HEK293T (cell line): ENCODE measurements at regions not wholly inside any gene's neighbourhood (a gene's known extent, or its start where the extent isn't known, plus 50 kb on each side); places are given as distances from the start of the nearest gene placed in this dataset.

Experiments used
- HDGF ChIP-seq: fragments of 450-650 bp; IDR thresholded peaks from 2 replicates; pipeline ENCODE4 v1.6.1; 2017; ENCODE audit warnings: antibody characterized with exemption, borderline replicate concordance
- PKNOX1 ChIP-seq: fragments of 450-650 bp; IDR thresholded peaks from 2 replicates; pipeline ENCODE4 v1.6.1; 2016

GRCh38 chr9:26043431-26043830 is 365.2 kb upstream of the TUSC1 start:
- TF ChIP-seq HDGF, result no peak
- TF ChIP-seq PKNOX1, result no peak
